ENCODE measurements at regions not wholly inside any gene's neighbourhood (a gene's known extent, or its start where the extent isn't known, plus 50 kb on each side); places are given as distances from the start of the nearest gene placed in this dataset.

DNA sequence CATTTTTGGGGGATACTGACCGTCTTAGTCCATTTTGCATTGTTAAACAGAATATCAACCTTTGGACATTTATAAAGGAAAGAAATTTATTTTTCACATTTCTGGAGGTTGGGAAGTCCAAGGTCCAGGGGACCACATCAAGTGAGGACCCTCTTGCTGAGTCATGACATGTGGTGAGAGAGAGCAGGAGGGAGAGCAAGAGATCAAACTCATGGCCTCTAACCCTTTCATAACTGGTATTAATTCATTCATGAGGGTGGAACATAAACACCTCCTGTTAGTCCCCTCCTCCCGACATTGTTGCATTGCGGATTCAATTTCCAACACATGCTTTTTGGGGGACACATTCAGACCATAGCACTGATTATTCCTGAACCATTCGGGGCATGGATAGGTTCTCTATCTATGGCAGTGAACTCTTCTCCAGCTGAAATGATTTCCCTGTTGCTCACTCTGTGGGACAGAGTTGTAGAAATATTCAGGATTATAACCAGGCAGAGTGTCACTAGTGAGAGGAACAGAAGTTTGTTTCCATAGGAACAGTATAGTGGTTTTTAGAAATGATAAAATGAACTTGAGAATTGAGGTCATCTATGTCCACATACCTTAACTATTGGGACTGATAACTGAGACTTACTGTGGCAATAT lies 88.2 kb upstream of the OR9Q1 start:
- WGBS, result 90% methylated on average over 4 of the region's 4 CpGs
- Histone ChIP-seq H3K36me3 (ENCODE audit: control insufficient read depth in 4 of 4, insufficient read depth in 3 of 4, low read depth in 1 of 4, low read length in 3 of 4) (no peaks in the 10 kb centered on the region), H3K27ac (ENCODE audit: low read depth in 1 of 2, low read length in 2 of 2) (no peak overlapping the region), H3K27me3 (ENCODE audit: control insufficient read depth in 4 of 4, insufficient read depth in 4 of 4, low read length in 3 of 4) (no peaks in the 10 kb centered on the region), H3K9ac (ENCODE audit: low read depth in 1 of 2, low read length in 2 of 2) (no peak overlapping the region), H3K9me3 (ENCODE audit: control insufficient read depth in 4 of 4, low read length in 3 of 4) (peaks cover 0 to 4% (median 0%) of the 10 kb centered on the region in 4 donors), H3K4me3 (ENCODE audit: low read depth in 1 of 3, low read length in 3 of 3) (no peak overlapping the region), H3K4me1 (ENCODE audit: control insufficient read depth in 4 of 4, insufficient read depth in 4 of 4, low read length in 3 of 4) (no peaks in the 10 kb centered on the region)
- TF ChIP-seq HNF4A (conservative IDR thresholded peaks at IDR 0.05) (no peak), YY1 (IDR thresholded peaks at IDR 0.05) (no peak), JUND (IDR thresholded peaks at IDR 0.05) (no peak), ATF3 (IDR thresholded peaks at IDR 0.05) (no peak), HNF4G (IDR thresholded peaks at IDR 0.05) (no peak), EGR1 (IDR thresholded peaks at IDR 0.05; ENCODE audit: low read depth in 2 of 2) (no peak), MAX (IDR thresholded peaks at IDR 0.05) (no peak)
- DNase-seq (ENCODE audit: low spot score), result no peak

DNA sequence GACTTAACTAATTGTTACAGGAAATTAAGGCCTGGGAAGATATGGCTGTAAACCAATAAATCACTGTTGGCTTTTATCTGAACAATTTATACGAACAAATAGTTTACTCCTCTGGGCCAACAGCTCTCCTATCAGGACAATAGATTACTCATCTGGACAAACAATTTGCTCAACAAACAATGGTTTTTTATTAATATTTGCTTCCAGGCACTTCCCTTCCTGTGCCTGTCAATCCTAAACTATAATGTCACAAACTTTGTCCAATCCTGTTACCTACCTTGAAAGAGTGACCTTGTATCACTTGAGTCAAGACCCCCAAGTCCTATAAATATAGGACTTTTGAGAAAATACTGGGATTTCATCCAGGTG lies 87.6 kb upstream of the OR9Q1 start:
- TF ChIP-seq JUND (IDR thresholded peaks at IDR 0.05) (no peak), TAF1 (conservative IDR thresholded peaks at IDR 0.05) (no peak), ATF3 (IDR thresholded peaks at IDR 0.05) (no peak), NR2F2 (IDR thresholded peaks at IDR 0.05) (no peak), RAD21 (IDR thresholded peaks at IDR 0.05) (no peak), YY1 (IDR thresholded peaks at IDR 0.05) (no peak)
- WGBS, result 36% methylated on average over 1 of the region's 1 CpG
- no peak overlapping the region for H3K27ac ChIP-seq (ENCODE audit: low read depth in 1 of 2, low read length in 2 of 2)
- H3K36me3 ChIP-seq (ENCODE audit: control insufficient read depth in 4 of 4, insufficient read depth in 3 of 4, low read depth in 1 of 4, low read length in 3 of 4), result no peaks in the 10 kb centered on the region
- no peaks in the 10 kb centered on the region for H3K27me3 ChIP-seq (ENCODE audit: control insufficient read depth in 4 of 4, insufficient read depth in 4 of 4, low read length in 3 of 4)
- H3K9ac ChIP-seq (ENCODE audit: low read depth in 1 of 2, low read length in 2 of 2), result no peak overlapping the region
- H3K4me3 ChIP-seq (ENCODE audit: low read depth in 1 of 3, low read length in 3 of 3), result no peak overlapping the region
- DNase-seq (ENCODE audit: low spot score), result no peak
- H3K9me3 ChIP-seq (ENCODE audit: control insufficient read depth in 4 of 4, low read length in 3 of 4), result peaks cover 0 to 4% (median 0%) of the 10 kb centered on the region in 4 donors
- H3K4me1 ChIP-seq (ENCODE audit: control insufficient read depth in 4 of 4, insufficient read depth in 4 of 4, low read length in 3 of 4), result no peaks in the 10 kb centered on the region

- H3K36me3 ChIP-seq (ENCODE audit: control insufficient read depth in 4 of 4, insufficient read depth in 3 of 4, low read depth in 1 of 4, low read length in 3 of 4), result no peaks in the 10 kb centered on the region
- TF ChIP-seq TAF1 (conservative IDR thresholded peaks at IDR 0.05) (no peak), GABPA (IDR thresholded peaks at IDR 0.05 in 1 of 2, conservative IDR thresholded peaks at IDR 0.05 in 1 of 2) (no peak), HNF4A (conservative IDR thresholded peaks at IDR 0.05) (no peak), EGR1 (IDR thresholded peaks at IDR 0.05; ENCODE audit: low read depth in 2 of 2) (no peak), FOXA2 (IDR thresholded peaks at IDR 0.05) (no peak), JUND (IDR thresholded peaks at IDR 0.05) (no peak), FOXA1 (IDR thresholded peaks at IDR 0.05) (no peak), YY1 (IDR thresholded peaks at IDR 0.05) (no peak), REST (IDR thresholded peaks at IDR 0.05) (no peak), ATF3 (IDR thresholded peaks at IDR 0.05) (no peak), MAX (IDR thresholded peaks at IDR 0.05) (no peak), CTCF (IDR thresholded peaks at IDR 0.05; ENCODE audit: low read depth, low read length, missing input control) (no peak), RAD21 (IDR thresholded peaks at IDR 0.05) (no peak), RXRA (IDR thresholded peaks at IDR 0.05) (no peak), SP1 (IDR thresholded peaks at IDR 0.05) (no peak), NR2F2 (IDR thresholded peaks at IDR 0.05) (no peak), HNF4G (IDR thresholded peaks at IDR 0.05) (no peak)
- TF ChIP-seq, protein P1, sequence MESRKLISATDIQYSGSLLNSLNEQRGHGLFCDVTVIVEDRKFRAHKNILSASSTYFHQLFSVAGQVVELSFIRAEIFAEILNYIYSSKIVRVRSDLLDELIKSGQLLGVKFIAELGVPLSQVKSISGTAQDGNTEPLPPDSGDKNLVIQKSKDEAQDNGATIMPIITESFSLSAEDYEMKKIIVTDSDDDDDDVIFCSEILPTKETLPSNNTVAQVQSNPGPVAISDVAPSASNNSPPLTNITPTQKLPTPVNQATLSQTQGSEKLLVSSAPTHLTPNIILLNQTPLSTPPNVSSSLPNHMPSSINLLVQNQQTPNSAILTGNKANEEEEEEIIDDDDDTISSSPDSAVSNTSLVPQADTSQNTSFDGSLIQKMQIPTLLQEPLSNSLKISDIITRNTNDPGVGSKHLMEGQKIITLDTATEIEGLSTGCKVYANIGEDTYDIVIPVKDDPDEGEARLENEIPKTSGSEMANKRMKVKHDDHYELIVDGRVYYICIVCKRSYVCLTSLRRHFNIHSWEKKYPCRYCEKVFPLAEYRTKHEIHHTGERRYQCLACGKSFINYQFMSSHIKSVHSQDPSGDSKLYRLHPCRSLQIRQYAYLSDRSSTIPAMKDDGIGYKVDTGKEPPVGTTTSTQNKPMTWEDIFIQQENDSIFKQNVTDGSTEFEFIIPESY (IDR thresholded peaks at IDR 0.05), result no peak
- 61% methylated on average over 3 of the region's 3 CpGs for WGBS
Measured at GRCh38 chr11:57937431-57937830, 86.2 kb upstream of the OR9Q1 start.

More at GRCh38 chr11:57937431-57937830, 86.2 kb upstream of the OR9Q1 start:
- H3K4me3 ChIP-seq (ENCODE audit: low read depth in 1 of 3, low read length in 3 of 3), result no peak overlapping the region
- peaks cover 0 to 3% (median 0%) of the 10 kb centered on the region in 4 donors for H3K27me3 ChIP-seq (ENCODE audit: control insufficient read depth in 4 of 4, insufficient read depth in 4 of 4, low read length in 3 of 4)
- peaks cover 0 to 4% (median 0%) of the 10 kb centered on the region in 4 donors for H3K9me3 ChIP-seq (ENCODE audit: control insufficient read depth in 4 of 4, low read length in 3 of 4)
- no peak overlapping the region for H3K9ac ChIP-seq (ENCODE audit: low read depth in 1 of 2, low read length in 2 of 2)
- DNase-seq (ENCODE audit: low spot score), result no peak
- H3K27ac ChIP-seq (ENCODE audit: low read depth in 1 of 2, low read length in 2 of 2), result no peak overlapping the region
- H3K4me1 ChIP-seq (ENCODE audit: control insufficient read depth in 4 of 4, insufficient read depth in 4 of 4, low read length in 3 of 4), result no peaks in the 10 kb centered on the region

Measured in liver (tissue), 8 donors.